GM23338 (cell line): ENCODE measurements at regions not wholly inside any gene's neighbourhood (a gene's known extent, or its start where the extent isn't known, plus 50 kb on each side); places are given as distances from the start of the nearest gene placed in this dataset.

Source experiments
- ATAC-seq: fragments of 200-7000 bp; cut with Tn5 transposase; 3 replicates; pipeline ENCODE4 v1.9.1; 2020
- DNase-seq: peaks from one replicate; pipeline ENCODE4 v3.0.0-alpha.2; 2015; ENCODE audit warnings: low spot score
- H2AFZ ChIP-seq: fragments of 200-600 bp; sonication (generic); 2 replicates; pipeline ENCODE4 v1.8.0; 2016; ENCODE audit warnings: antibody characterized with exemption, mild to moderate bottlenecking, moderate library complexity
- H3F3A ChIP-seq: fragments of 200-600 bp; sonication (generic); replicated peaks from 2 replicates; pipeline ENCODE4 v1.8.0; 2017; ENCODE audit warnings: antibody characterized with exemption, mixed run types, low read depth
- H3K27ac ChIP-seq: fragments of 200-600 bp; sonication (generic); 2 replicates; pipeline ENCODE4 v1.6.1; 2016; ENCODE audit warnings: low read depth
- H3K27me3 ChIP-seq: fragments of 200-600 bp; sonication (generic); 2 replicates; pipeline ENCODE4 v1.8.0; 2016; ENCODE audit warnings: mild to moderate bottlenecking, mixed run types, moderate library complexity; ENCODE audit not compliant: insufficient read depth
- H3K36me3 ChIP-seq: fragments of 200-600 bp; sonication (generic); 2 replicates; pipeline ENCODE4 v1.8.0; 2016; ENCODE audit warnings: mild to moderate bottlenecking; ENCODE audit not compliant: insufficient read depth
- H3K4me1 ChIP-seq: fragments of 200-600 bp; sonication (generic); 2 replicates; pipeline ENCODE4 v1.8.0; 2016; ENCODE audit warnings: mild to moderate bottlenecking, moderate library complexity; ENCODE audit not compliant: insufficient read depth
- H3K4me2 ChIP-seq: fragments of 200-600 bp; sonication (generic); 2 replicates; pipeline ENCODE4 v1.7.1; 2017; ENCODE audit warnings: mixed run types
- H3K4me3 ChIP-seq: fragments of 200-600 bp; sonication (generic); 2 replicates; pipeline ENCODE4 v1.6.1; 2016; ENCODE audit warnings: mixed run types
- H3K79me2 ChIP-seq: fragments of 200-600 bp; sonication (generic); replicated peaks from 2 replicates; pipeline ENCODE4 v1.8.0; 2017; ENCODE audit warnings: mild to moderate bottlenecking; ENCODE audit not compliant: insufficient read depth
- H3K9me2 ChIP-seq: fragments of 200-600 bp; sonication (generic); 2 replicates; pipeline ENCODE4 v1.8.0; 2017; ENCODE audit not compliant: insufficient read depth
- H4K20me1 ChIP-seq: fragments of 200-600 bp; sonication (generic); replicated peaks from 2 replicates; pipeline ENCODE4 v1.8.0; 2017; ENCODE audit warnings: mild to moderate bottlenecking; ENCODE audit not compliant: insufficient read depth
- H3K27ac Mint-ChIP-seq: 2 replicates; pipeline ENCODE4 v1.8.0; 2020; ENCODE audit warnings: inconsistent platforms, mild to moderate bottlenecking, moderate library complexity, mixed read lengths
- H3K27me3 Mint-ChIP-seq: 3 replicates; pipeline ENCODE4 v1.8.0; 2022; ENCODE audit warnings: low read depth, mild to moderate bottlenecking, moderate library complexity, mixed read lengths, inconsistent platforms; ENCODE audit not compliant: insufficient read depth, poor library complexity
- H3K36me3 Mint-ChIP-seq: 3 replicates; pipeline ENCODE4 v1.8.0; 2021; ENCODE audit warnings: low read depth, mild to moderate bottlenecking, inconsistent platforms, moderate library complexity, mixed read lengths
- H3K4me1 Mint-ChIP-seq: 3 replicates; pipeline ENCODE4 v1.8.0; 2020; ENCODE audit warnings: mild to moderate bottlenecking, inconsistent platforms, mixed read lengths
- H3K4me3 Mint-ChIP-seq: 3 replicates; pipeline ENCODE4 v1.8.0; 2021; ENCODE audit warnings: moderate library complexity, mild to moderate bottlenecking, inconsistent platforms, mixed read lengths
- H3K9me3 Mint-ChIP-seq: 3 replicates; pipeline ENCODE4 v1.8.0; 2020; ENCODE audit warnings: moderate library complexity, mild to moderate bottlenecking, inconsistent platforms, mixed read lengths
- CREB1 ChIP-seq: fragments of 250-450 bp; sonication (Bioruptor Pico); IDR thresholded peaks from 2 replicates; pipeline ENCODE4 v1.5.0; 2020; ENCODE audit warnings: low read depth, mild to moderate bottlenecking, moderate library complexity
- ETS1 ChIP-seq: IDR thresholded peaks from 2 replicates; pipeline ENCODE4 v1.6.1; 2016; ENCODE audit warnings: antibody characterized with exemption
- EZH2 ChIP-seq: fragments of 200-600 bp; sonication (generic); IDR thresholded peaks from one replicate; pipeline ENCODE4 v1.8.0; 2017; ENCODE audit warnings: antibody characterized with exemption, mild to moderate bottlenecking, low read depth; ENCODE audit not compliant: unreplicated experiment
- EZH2phosphoT487 ChIP-seq: fragments of 200-600 bp; sonication (generic); IDR thresholded peaks from one replicate; pipeline ENCODE4 v1.8.1; 2018; ENCODE audit warnings: antibody characterized with exemption; ENCODE audit not compliant: unreplicated experiment
- JUNB ChIP-seq: IDR thresholded peaks from one replicate; pipeline ENCODE4 v1.6.1; 2016; ENCODE audit warnings: antibody characterized with exemption; ENCODE audit not compliant: unreplicated experiment
- NANOG ChIP-seq: IDR thresholded peaks from 2 replicates; pipeline ENCODE4 v1.6.1; 2016; ENCODE audit warnings: antibody characterized with exemption, borderline replicate concordance
- POLR2AphosphoS5 ChIP-seq: IDR thresholded peaks from 2 replicates; pipeline ENCODE4 v1.6.1; 2016; ENCODE audit warnings: antibody characterized with exemption, low read depth
- REST ChIP-seq: IDR thresholded peaks from one replicate; pipeline ENCODE4 v1.6.1; 2018; ENCODE audit warnings: antibody characterized with exemption; ENCODE audit not compliant: unreplicated experiment
- STAT1 ChIP-seq: IDR thresholded peaks from one replicate; pipeline ENCODE4 v1.6.1; 2016; ENCODE audit warnings: antibody characterized with exemption; ENCODE audit not compliant: unreplicated experiment
- ZNF114 ChIP-seq: fragments of 250-450 bp; sonication (Bioruptor Pico); IDR thresholded peaks from 2 replicates; pipeline ENCODE4 v1.5.0; 2020; ENCODE audit warnings: mild to moderate bottlenecking, moderate library complexity
- ZNF331 ChIP-seq: fragments of 250-450 bp; sonication (Bioruptor Pico); IDR thresholded peaks from 2 replicates; pipeline ENCODE4 v1.5.0; 2020; ENCODE audit warnings: low read depth, mild to moderate bottlenecking, moderate library complexity
- ZNF462 ChIP-seq: fragments of 250-450 bp; sonication (Bioruptor Pico); IDR thresholded peaks from 2 replicates; pipeline ENCODE4 v1.5.0; 2020; ENCODE audit warnings: mild to moderate bottlenecking, moderate library complexity
- TF ChIP-seq, protein P1 (sequence below), 2 experiments: fragments of 200-600 bp in 1 of 2; sonication (generic) in 1 of 2; conservative IDR thresholded peaks; 2 replicates each; pipeline versions ENCODE4 v1.5.1 to v1.6.1; 2016 to 2017; ENCODE audit warnings: antibody characterized with exemption in 2 of 2, low read depth in 2 of 2, mild to moderate bottlenecking in 2 of 2, moderate library complexity in 1 of 2

DNA sequence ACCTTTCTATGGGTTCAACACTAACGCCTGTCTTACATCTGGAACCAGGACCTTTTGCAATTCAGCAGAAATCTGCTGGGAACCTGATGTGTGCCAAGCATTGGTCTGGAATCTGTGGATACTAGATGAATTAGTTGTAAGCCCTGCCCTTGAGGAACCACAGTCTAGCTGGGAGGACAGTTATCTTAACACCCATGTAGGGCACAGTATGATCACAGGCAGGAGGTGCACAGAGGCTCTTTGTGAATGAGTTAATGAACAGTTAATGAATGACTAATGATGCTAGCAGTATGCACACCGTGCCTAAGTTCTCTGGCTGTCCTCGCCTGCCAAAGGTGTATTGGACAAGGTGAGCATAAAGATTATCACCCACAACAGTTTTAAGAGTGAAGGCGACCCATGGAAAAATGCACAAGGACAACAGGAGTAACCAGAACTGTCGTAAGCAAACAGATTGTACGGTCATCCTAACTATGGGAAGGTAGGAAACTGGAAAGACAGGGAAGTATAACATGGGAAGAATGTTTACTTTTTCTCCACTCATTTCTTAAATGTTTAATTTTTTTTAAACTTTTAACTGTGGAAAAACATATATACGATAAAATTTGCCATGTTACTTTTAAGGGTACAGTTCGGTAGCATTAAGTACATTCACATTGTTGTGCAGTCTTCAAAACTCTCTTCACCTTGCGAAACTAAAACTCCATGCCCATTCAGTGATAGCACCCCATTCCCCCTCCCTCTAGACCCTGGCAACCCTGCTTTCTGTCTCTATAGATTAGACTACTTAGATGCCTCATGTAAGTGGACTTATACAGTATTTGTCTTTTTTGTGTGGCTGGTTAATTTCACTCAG is 139.9 kb downstream of the CXCL12 start:
- no peak overlapping the region for H3K27ac Mint-ChIP-seq
- Histone ChIP-seq H3K4me3 (no peak overlapping the region), H3K79me2 (no peaks in the 10 kb centered on the region), H3K9me2 (peaks cover 9% of the 10 kb centered on the region), H4K20me1 (no peaks in the 10 kb centered on the region), H3K4me2 (no peak overlapping the region), H3K27ac (no peak overlapping the region), H3K4me1 (peaks cover 7% of the 10 kb centered on the region), H3K27me3 (no peaks in the 10 kb centered on the region), H2AFZ (no peak overlapping the region), H3K36me3 (no peaks in the 10 kb centered on the region), H3F3A (no peaks in the 10 kb centered on the region)
- TF ChIP-seq REST (no peak), CREB1 (CRISPR knock-in tag) (no peak), STAT1 (no peak), ZNF331 (CRISPR knock-in tag) (no peak), POLR2AphosphoS5 (no peak), EZH2 (no peak), EZH2phosphoT487 (no peak), ETS1 (no peak), NANOG (no peak), ZNF462 (CRISPR knock-in tag) (no peak), JUNB (no peak), ZNF114 (CRISPR knock-in tag) (no peak)
- TF ChIP-seq, protein P1, sequence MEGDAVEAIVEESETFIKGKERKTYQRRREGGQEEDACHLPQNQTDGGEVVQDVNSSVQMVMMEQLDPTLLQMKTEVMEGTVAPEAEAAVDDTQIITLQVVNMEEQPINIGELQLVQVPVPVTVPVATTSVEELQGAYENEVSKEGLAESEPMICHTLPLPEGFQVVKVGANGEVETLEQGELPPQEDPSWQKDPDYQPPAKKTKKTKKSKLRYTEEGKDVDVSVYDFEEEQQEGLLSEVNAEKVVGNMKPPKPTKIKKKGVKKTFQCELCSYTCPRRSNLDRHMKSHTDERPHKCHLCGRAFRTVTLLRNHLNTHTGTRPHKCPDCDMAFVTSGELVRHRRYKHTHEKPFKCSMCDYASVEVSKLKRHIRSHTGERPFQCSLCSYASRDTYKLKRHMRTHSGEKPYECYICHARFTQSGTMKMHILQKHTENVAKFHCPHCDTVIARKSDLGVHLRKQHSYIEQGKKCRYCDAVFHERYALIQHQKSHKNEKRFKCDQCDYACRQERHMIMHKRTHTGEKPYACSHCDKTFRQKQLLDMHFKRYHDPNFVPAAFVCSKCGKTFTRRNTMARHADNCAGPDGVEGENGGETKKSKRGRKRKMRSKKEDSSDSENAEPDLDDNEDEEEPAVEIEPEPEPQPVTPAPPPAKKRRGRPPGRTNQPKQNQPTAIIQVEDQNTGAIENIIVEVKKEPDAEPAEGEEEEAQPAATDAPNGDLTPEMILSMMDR (conservative IDR thresholded peaks at IDR 0.05; ENCODE audit: low read depth in 2 of 2), result no peak
- DNase-seq (no peak), ATAC-seq (no peak)
- peaks cover 4% of the 10 kb centered on the region for H3K27me3 Mint-ChIP-seq
- H3K4me1 Mint-ChIP-seq, result peaks cover 9% of the 10 kb centered on the region; the same call in 2 of the 3 replicates
- peaks cover 16% of the 10 kb centered on the region for H3K9me3 Mint-ChIP-seq
- no peak overlapping the region for H3K4me3 Mint-ChIP-seq
- H3K36me3 Mint-ChIP-seq, result peaks cover 3% of the 10 kb centered on the region
